GM12878 (cell line): ENCODE measurements at regions not wholly inside any gene's neighbourhood (a gene's known extent, or its start where the extent isn't known, plus 50 kb on each side); places are given as distances from the start of the nearest gene placed in this dataset.

ENCODE experiments used
- BHLHE40 ChIP-seq, 2 experiments: fragments of 450-650 bp in 1 of 2; IDR thresholded peaks; 2 replicates each; pipeline ENCODE4 v1.6.1; 2011 to 2017; ENCODE audit warnings: low read depth in 2 of 2, borderline replicate concordance in 1 of 2, improper control_type of control experiment in 1 of 2, low read length in 1 of 2, mild to moderate bottlenecking in 1 of 2
- EP300 ChIP-seq, 2 experiments: fragments of 150-350 bp in 1 of 2; IDR thresholded peaks; 2 replicates each; pipeline ENCODE4 v1.6.1; 2011 to 2012; ENCODE audit warnings: low read depth in 2 of 2, low read length in 2 of 2, borderline replicate concordance in 1 of 2, improper control_type of control experiment in 1 of 2, inconsistent platforms in 1 of 2; ENCODE audit not compliant: control insufficient read depth in 1 of 2
- JUND ChIP-seq: IDR thresholded peaks from 2 replicates; pipeline ENCODE4 v1.6.1; 2012; ENCODE audit warnings: low read depth, mild to moderate bottlenecking, low read length, improper control_type of control experiment, moderate library complexity
- PML ChIP-seq: IDR thresholded peaks from 2 replicates; pipeline ENCODE4 v1.6.1; 2012; ENCODE audit warnings: low read length, inconsistent platforms
- REST ChIP-seq: IDR thresholded peaks from 2 replicates; pipeline ENCODE4 v1.6.1; 2012; ENCODE audit warnings: mild to moderate bottlenecking, low read depth, low read length
- SUPT20H ChIP-seq: IDR thresholded peaks from 2 replicates; pipeline ENCODE4 v1.6.1; 2011; ENCODE audit warnings: low read depth, mild to moderate bottlenecking, low read length, moderate library complexity, borderline replicate concordance; ENCODE audit not compliant: control insufficient read depth
- TF ChIP-seq, protein P1 (sequence below): IDR thresholded peaks from 2 replicates; pipeline ENCODE4 v1.6.1; 2011; ENCODE audit warnings: low read depth, mild to moderate bottlenecking, low read length, moderate library complexity, borderline replicate concordance; ENCODE audit errors: extremely low read depth
- TF ChIP-seq, protein P2 (sequence below): fragments of 450-650 bp; formaldehyde crosslinking; IDR thresholded peaks from 2 replicates; pipeline ENCODE4 v1.4.0; 2022; ENCODE audit warnings: mild to moderate bottlenecking, moderate library complexity
- TF ChIP-seq, protein P3 (sequence below), 3 experiments: IDR thresholded peaks in 2 of 3; conservative IDR thresholded peaks in 1 of 3; 2 replicates each; pipeline ENCODE4 v1.5.1; 2011; ENCODE audit warnings: low read depth in 3 of 3, low read length in 3 of 3, mild to moderate bottlenecking in 3 of 3, control low read depth in 2 of 3, moderate library complexity in 2 of 3, inconsistent platforms in 1 of 3, mixed read lengths in 1 of 3; ENCODE audit not compliant: control insufficient read depth in 2 of 3, insufficient read depth in 1 of 3; ENCODE audit errors: extremely low read depth in 1 of 3

GRCh38 chr17:5866978-5867377, 203.2 kb upstream of the WSCD1 start:
- no peak for TF ChIP-seq EP300 (IDR thresholded peaks at IDR 0.05; ENCODE audit: borderline replicate concordance in 1 of 2, control insufficient read depth in 1 of 2, low read depth in 2 of 2, low read length in 2 of 2)
- TF ChIP-seq JUND = no peak
- TF ChIP-seq, protein P1, sequence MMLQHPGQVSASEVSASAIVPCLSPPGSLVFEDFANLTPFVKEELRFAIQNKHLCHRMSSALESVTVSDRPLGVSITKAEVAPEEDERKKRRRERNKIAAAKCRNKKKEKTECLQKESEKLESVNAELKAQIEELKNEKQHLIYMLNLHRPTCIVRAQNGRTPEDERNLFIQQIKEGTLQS = no peak
- TF ChIP-seq BHLHE40 (IDR thresholded peaks at IDR 0.05; ENCODE audit: borderline replicate concordance in 1 of 2, low read depth in 2 of 2, low read length in 1 of 2) = no peak
- TF ChIP-seq SUPT20H = no peak
- TF ChIP-seq, protein P2, sequence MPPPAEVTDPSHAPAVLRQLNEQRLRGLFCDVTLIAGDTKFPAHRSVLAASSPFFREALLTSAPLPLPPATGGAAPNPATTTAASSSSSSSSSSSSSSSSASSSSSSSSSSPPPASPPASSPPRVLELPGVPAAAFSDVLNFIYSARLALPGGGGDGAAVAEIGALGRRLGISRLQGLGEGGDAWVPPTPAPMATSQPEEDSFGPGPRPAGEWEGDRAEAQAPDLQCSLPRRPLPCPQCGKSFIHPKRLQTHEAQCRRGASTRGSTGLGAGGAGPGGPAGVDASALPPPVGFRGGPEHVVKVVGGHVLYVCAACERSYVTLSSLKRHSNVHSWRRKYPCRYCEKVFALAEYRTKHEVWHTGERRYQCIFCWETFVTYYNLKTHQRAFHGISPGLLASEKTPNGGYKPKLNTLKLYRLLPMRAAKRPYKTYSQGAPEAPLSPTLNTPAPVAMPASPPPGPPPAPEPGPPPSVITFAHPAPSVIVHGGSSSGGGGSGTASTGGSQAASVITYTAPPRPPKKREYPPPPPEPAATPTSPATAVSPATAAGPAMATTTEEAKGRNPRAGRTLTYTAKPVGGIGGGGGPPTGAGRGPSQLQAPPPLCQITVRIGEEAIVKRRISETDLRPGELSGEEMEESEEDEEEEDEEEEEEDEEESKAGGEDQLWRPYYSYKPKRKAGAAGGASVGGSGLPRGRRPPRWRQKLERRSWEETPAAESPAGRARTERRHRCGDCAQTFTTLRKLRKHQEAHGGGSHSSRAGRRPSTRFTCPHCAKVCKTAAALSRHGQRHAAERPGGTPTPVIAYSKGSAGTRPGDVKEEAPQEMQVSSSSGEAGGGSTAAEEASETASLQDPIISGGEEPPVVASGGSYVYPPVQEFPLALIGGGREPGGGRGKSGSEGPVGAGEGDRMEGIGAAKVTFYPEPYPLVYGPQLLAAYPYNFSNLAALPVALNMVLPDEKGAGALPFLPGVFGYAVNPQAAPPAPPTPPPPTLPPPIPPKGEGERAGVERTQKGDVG (CRISPR knock-in tag) = no peak
- TF ChIP-seq, protein P3, sequence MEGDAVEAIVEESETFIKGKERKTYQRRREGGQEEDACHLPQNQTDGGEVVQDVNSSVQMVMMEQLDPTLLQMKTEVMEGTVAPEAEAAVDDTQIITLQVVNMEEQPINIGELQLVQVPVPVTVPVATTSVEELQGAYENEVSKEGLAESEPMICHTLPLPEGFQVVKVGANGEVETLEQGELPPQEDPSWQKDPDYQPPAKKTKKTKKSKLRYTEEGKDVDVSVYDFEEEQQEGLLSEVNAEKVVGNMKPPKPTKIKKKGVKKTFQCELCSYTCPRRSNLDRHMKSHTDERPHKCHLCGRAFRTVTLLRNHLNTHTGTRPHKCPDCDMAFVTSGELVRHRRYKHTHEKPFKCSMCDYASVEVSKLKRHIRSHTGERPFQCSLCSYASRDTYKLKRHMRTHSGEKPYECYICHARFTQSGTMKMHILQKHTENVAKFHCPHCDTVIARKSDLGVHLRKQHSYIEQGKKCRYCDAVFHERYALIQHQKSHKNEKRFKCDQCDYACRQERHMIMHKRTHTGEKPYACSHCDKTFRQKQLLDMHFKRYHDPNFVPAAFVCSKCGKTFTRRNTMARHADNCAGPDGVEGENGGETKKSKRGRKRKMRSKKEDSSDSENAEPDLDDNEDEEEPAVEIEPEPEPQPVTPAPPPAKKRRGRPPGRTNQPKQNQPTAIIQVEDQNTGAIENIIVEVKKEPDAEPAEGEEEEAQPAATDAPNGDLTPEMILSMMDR (IDR thresholded peaks at IDR 0.05 in 2 of 3, conservative IDR thresholded peaks at IDR 0.05 in 1 of 3; ENCODE audit: control insufficient read depth in 2 of 3, extremely low read depth in 1 of 3, insufficient read depth in 1 of 3, low read depth in 3 of 3, low read length in 3 of 3) = no peak
- no peak for TF ChIP-seq PML
- TF ChIP-seq REST = no peak
